CD4-positive, alpha-beta T cell treated with Interleukin-10 for 1 hour (primary cell): ENCODE measurements at regions not wholly inside any gene's neighbourhood (a gene's known extent, or its start where the extent isn't known, plus 50 kb on each side); places are given as distances from the start of the nearest gene placed in this dataset.

Source experiments
- DNase-seq: peaks from one replicate; pipeline ENCODE4 v3.0.0-alpha.2; 2020

- DNase-seq: no peak
Observed at GRCh38 chr6:102309700-102310099, 916.2 kb downstream of the GRIK2 start.

- no peak for DNase-seq
Observed at GRCh38 chr6:102300350-102300749, 906.8 kb downstream of the GRIK2 start.

- DNase-seq: no peak
Observed at GRCh38 chr6:102298051-102298450, 904.5 kb downstream of the GRIK2 start.
